WTC11 (cell line): ENCODE measurements at regions not wholly inside any gene's neighbourhood (a gene's known extent, or its start where the extent isn't known, plus 50 kb on each side); places are given as distances from the start of the nearest gene placed in this dataset.

ENCODE experiments used
- ATAC-seq: fragments of 200-7000 bp; cut with Tn5 transposase; 2 replicates; pipeline ENCODE4 v1.10.0; 2021; ENCODE audit warnings: mild to moderate bottlenecking, moderate library complexity
- CTCF ChIA-PET: fragments of 300-600 bp; sonication (Branson Sonifier 250); formaldehyde crosslinking; loops from one replicate; lab custom pipeline; 2021; ENCODE audit warnings: antibody characterized with exemption; lab: Charles Lee
- POLR2A ChIA-PET: fragments of 350-600 bp; sonication (Branson Sonifier 250); formaldehyde crosslinking; loops from one replicate; lab custom pipeline; 2021; ENCODE audit warnings: antibody characterized with exemption; lab: Charles Lee
- DNase-seq: peaks from one replicate; pipeline ENCODE4 v3.0.0; 2021; ENCODE audit warnings: low spot score
- H3K27ac Mint-ChIP-seq: 2 replicates; pipeline ENCODE4 v1.8.0; 2021; ENCODE audit warnings: mixed read lengths
- H3K27me3 Mint-ChIP-seq: 2 replicates; pipeline ENCODE4 v1.8.0; 2021; ENCODE audit warnings: low read depth, mild to moderate bottlenecking, moderate library complexity, mixed read lengths
- H3K36me3 Mint-ChIP-seq: 2 replicates; pipeline ENCODE4 v1.8.0; 2021; ENCODE audit warnings: mixed read lengths
- H3K4me1 Mint-ChIP-seq: 2 replicates; pipeline ENCODE4 v1.8.0; 2022; ENCODE audit warnings: mixed read lengths
- H3K4me3 Mint-ChIP-seq: 2 replicates; pipeline ENCODE4 v1.8.0; 2021; ENCODE audit warnings: mild to moderate bottlenecking, moderate library complexity, mixed read lengths
- H3K9me3 Mint-ChIP-seq: 2 replicates; pipeline ENCODE4 v1.8.0; 2021; ENCODE audit warnings: mixed read lengths
- FOXK1 ChIP-seq: sonication (generic); formaldehyde crosslinking; IDR thresholded peaks from 2 replicates; pipeline ENCODE4 v1.8.0; 2022; ENCODE audit warnings: mild to moderate bottlenecking, moderate library complexity, missing genetic modification reagents
- FOXP1 ChIP-seq: sonication (generic); formaldehyde crosslinking; IDR thresholded peaks from 2 replicates; pipeline ENCODE4 v1.8.0; 2022; ENCODE audit warnings: missing genetic modification reagents, mild to moderate bottlenecking, moderate library complexity, borderline replicate concordance
- MYBL2 ChIP-seq: sonication (generic); formaldehyde crosslinking; IDR thresholded peaks from 2 replicates; pipeline ENCODE4 v1.8.1; 2023; ENCODE audit warnings: mild to moderate bottlenecking, moderate library complexity, missing genetic modification reagents
- NFATC4 ChIP-seq: fragments of 250-450 bp; sonication (Bioruptor Pico); IDR thresholded peaks from 2 replicates; pipeline ENCODE4 v1.9.0; 2021; ENCODE audit warnings: mild to moderate bottlenecking
- SMAD3 ChIP-seq: sonication (generic); formaldehyde crosslinking; IDR thresholded peaks from 2 replicates; pipeline ENCODE4 v1.8.0; 2022; ENCODE audit warnings: missing genetic modification reagents, mild to moderate bottlenecking, borderline replicate concordance
- TCF7 ChIP-seq: sonication (generic); formaldehyde crosslinking; IDR thresholded peaks from 2 replicates; pipeline ENCODE4 v1.8.0; 2022; ENCODE audit warnings: mild to moderate bottlenecking, low read depth, missing genetic modification reagents, moderate library complexity
- TF ChIP-seq, protein P1 (sequence below): fragments of 250-450 bp; sonication (Bioruptor Pico); IDR thresholded peaks from 2 replicates; pipeline ENCODE4 v1.8.0; 2021; ENCODE audit warnings: mild to moderate bottlenecking
- TF ChIP-seq, protein P2 (sequence below): sonication (generic); formaldehyde crosslinking; IDR thresholded peaks from 2 replicates; pipeline ENCODE4 v1.8.1; 2023; ENCODE audit warnings: mild to moderate bottlenecking, moderate library complexity, missing genetic modification reagents
- TF ChIP-seq, protein P3 (sequence below): sonication (generic); formaldehyde crosslinking; IDR thresholded peaks from 2 replicates; pipeline ENCODE4 v1.8.1; 2022; ENCODE audit warnings: low read depth, mild to moderate bottlenecking, moderate library complexity, missing genetic modification reagents, borderline replicate concordance
- TF ChIP-seq, protein P4 (sequence below): fragments of 250-450 bp; sonication (Bioruptor Pico); IDR thresholded peaks from 2 replicates; pipeline ENCODE4 v1.9.0; 2021; ENCODE audit warnings: mild to moderate bottlenecking
- TF ChIP-seq, protein P5 (sequence below): sonication (generic); formaldehyde crosslinking; IDR thresholded peaks from 2 replicates; pipeline ENCODE4 v1.8.1; 2023; ENCODE audit warnings: mild to moderate bottlenecking, missing genetic modification reagents, moderate library complexity
- TF ChIP-seq, protein P6 (sequence below): sonication (generic); formaldehyde crosslinking; IDR thresholded peaks from 2 replicates; pipeline ENCODE4 v1.8.1; 2022; ENCODE audit warnings: mild to moderate bottlenecking, moderate library complexity, missing genetic modification reagents
- TF ChIP-seq, protein P7 (sequence below): sonication (generic); formaldehyde crosslinking; IDR thresholded peaks from 2 replicates; pipeline ENCODE4 v1.8.1; 2023; ENCODE audit warnings: mild to moderate bottlenecking, missing genetic modification reagents, moderate library complexity
- TF ChIP-seq, protein P8 (sequence below): sonication (generic); formaldehyde crosslinking; conservative IDR thresholded peaks from 2 replicates; pipeline ENCODE4 v1.8.1; 2023; ENCODE audit warnings: mild to moderate bottlenecking, low read depth, missing genetic modification reagents, moderate library complexity
- TF ChIP-seq, protein P9 (sequence below): fragments of 250-450 bp; sonication (Bioruptor Pico); IDR thresholded peaks from 2 replicates; pipeline ENCODE4 v1.9.0; 2021; ENCODE audit warnings: mild to moderate bottlenecking
- TF ChIP-seq, protein P10 (sequence below): sonication (generic); formaldehyde crosslinking; IDR thresholded peaks from 2 replicates; pipeline ENCODE4 v1.8.0; 2022; ENCODE audit warnings: missing genetic modification reagents

DNA sequence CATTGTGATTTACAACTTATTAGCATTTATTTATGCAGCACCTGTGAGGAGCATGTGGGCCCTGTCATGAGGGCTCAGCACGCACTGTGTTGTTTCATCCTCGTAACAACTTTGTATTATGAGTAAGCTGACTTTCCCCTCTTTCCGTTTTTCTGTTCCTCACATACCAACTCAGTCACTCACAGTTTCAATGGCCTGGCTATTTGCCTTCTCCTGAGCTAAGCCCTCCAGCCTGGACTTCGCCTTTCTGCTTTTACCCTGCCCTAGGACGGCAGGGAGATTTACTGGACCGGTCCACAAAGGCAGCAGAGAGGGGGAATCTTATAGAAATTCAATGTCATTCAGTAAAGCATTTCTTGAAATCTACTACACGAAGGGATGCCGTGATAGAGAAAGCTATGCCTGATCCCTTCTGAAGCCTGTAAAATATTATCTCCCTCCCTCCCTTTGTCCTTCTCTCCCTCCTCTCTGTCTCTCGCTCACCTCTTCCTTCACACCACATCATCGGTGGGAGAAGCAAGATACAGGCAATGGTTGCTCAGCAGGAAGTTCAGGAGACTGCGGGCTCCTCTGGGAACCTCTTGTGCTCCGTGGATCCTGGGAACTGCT is 219.2 kb upstream of the TBX3 start (continued):
- TF ChIP-seq, protein P1, sequence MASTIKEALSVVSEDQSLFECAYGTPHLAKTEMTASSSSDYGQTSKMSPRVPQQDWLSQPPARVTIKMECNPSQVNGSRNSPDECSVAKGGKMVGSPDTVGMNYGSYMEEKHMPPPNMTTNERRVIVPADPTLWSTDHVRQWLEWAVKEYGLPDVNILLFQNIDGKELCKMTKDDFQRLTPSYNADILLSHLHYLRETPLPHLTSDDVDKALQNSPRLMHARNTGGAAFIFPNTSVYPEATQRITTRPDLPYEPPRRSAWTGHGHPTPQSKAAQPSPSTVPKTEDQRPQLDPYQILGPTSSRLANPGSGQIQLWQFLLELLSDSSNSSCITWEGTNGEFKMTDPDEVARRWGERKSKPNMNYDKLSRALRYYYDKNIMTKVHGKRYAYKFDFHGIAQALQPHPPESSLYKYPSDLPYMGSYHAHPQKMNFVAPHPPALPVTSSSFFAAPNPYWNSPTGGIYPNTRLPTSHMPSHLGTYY (CRISPR knock-in tag): no peak
- TF ChIP-seq, protein P2, sequence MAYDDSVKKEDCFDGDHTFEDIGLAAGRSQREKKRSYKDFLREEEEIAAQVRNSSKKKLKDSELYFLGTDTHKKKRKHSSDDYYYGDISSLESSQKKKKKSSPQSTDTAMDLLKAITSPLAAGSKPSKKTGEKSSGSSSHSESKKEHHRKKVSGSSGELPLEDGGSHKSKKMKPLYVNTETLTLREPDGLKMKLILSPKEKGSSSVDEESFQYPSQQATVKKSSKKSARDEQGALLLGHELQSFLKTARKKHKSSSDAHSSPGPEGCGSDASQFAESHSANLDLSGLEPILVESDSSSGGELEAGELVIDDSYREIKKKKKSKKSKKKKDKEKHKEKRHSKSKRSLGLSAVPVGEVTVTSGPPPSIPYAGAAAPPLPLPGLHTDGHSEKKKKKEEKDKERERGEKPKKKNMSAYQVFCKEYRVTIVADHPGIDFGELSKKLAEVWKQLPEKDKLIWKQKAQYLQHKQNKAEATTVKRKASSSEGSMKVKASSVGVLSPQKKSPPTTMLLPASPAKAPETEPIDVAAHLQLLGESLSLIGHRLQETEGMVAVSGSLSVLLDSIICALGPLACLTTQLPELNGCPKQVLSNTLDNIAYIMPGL (CRISPR knock-in tag): no peak
- TF ChIP-seq, protein P3, sequence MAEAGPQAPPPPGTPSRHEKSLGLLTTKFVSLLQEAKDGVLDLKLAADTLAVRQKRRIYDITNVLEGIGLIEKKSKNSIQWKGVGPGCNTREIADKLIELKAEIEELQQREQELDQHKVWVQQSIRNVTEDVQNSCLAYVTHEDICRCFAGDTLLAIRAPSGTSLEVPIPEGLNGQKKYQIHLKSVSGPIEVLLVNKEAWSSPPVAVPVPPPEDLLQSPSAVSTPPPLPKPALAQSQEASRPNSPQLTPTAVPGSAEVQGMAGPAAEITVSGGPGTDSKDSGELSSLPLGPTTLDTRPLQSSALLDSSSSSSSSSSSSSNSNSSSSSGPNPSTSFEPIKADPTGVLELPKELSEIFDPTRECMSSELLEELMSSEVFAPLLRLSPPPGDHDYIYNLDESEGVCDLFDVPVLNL (CRISPR knock-in tag): no peak

DNA sequence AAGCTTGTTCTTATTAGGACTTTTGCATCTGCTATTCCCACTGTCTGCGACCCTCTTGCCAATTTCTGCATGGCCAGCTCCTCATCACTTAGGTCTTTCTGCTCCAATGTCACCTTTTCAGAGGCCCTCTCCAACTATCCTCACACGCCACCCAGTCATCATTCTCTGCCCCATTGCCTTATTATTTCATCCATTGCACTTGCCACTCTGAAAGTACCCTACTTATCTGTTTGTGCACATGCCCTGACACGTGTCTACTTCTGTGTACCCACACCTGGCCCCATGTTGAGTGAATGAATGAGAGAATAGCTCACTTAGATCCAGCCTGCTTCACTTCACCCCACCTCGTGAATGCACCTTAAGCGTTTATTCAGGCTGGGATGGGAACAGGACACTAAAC is 218.7 kb upstream of the TBX3 start:
- CTCF ChIA-PET: no interaction called here
- no peak overlapping the region for H3K27ac Mint-ChIP-seq
- TF ChIP-seq FOXK1 (CRISPR knock-in tag) (no peak), TCF7 (CRISPR knock-in tag) (no peak), MYBL2 (CRISPR knock-in tag) (no peak), FOXP1 (CRISPR knock-in tag) (no peak), NFATC4 (no peak), SMAD3 (CRISPR knock-in tag) (no peak)
- TF ChIP-seq, protein P4, sequence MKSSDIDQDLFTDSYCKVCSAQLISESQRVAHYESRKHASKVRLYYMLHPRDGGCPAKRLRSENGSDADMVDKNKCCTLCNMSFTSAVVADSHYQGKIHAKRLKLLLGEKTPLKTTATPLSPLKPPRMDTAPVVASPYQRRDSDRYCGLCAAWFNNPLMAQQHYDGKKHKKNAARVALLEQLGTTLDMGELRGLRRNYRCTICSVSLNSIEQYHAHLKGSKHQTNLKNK (CRISPR knock-in tag): no peak
- TF ChIP-seq, protein P5, sequence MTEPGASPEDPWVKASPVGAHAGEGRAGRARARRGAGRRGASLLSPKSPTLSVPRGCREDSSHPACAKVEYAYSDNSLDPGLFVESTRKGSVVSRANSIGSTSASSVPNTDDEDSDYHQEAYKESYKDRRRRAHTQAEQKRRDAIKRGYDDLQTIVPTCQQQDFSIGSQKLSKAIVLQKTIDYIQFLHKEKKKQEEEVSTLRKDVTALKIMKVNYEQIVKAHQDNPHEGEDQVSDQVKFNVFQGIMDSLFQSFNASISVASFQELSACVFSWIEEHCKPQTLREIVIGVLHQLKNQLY (CRISPR knock-in tag): no peak
- TF ChIP-seq, protein P6, sequence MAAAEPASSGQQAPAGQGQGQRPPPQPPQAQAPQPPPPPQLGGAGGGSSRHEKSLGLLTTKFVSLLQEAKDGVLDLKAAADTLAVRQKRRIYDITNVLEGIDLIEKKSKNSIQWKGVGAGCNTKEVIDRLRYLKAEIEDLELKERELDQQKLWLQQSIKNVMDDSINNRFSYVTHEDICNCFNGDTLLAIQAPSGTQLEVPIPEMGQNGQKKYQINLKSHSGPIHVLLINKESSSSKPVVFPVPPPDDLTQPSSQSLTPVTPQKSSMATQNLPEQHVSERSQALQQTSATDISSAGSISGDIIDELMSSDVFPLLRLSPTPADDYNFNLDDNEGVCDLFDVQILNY: no peak
- TF ChIP-seq, protein P7, sequence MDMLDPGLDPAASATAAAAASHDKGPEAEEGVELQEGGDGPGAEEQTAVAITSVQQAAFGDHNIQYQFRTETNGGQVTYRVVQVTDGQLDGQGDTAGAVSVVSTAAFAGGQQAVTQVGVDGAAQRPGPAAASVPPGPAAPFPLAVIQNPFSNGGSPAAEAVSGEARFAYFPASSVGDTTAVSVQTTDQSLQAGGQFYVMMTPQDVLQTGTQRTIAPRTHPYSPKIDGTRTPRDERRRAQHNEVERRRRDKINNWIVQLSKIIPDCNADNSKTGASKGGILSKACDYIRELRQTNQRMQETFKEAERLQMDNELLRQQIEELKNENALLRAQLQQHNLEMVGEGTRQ (CRISPR knock-in tag): no peak
- TF ChIP-seq, protein P8, sequence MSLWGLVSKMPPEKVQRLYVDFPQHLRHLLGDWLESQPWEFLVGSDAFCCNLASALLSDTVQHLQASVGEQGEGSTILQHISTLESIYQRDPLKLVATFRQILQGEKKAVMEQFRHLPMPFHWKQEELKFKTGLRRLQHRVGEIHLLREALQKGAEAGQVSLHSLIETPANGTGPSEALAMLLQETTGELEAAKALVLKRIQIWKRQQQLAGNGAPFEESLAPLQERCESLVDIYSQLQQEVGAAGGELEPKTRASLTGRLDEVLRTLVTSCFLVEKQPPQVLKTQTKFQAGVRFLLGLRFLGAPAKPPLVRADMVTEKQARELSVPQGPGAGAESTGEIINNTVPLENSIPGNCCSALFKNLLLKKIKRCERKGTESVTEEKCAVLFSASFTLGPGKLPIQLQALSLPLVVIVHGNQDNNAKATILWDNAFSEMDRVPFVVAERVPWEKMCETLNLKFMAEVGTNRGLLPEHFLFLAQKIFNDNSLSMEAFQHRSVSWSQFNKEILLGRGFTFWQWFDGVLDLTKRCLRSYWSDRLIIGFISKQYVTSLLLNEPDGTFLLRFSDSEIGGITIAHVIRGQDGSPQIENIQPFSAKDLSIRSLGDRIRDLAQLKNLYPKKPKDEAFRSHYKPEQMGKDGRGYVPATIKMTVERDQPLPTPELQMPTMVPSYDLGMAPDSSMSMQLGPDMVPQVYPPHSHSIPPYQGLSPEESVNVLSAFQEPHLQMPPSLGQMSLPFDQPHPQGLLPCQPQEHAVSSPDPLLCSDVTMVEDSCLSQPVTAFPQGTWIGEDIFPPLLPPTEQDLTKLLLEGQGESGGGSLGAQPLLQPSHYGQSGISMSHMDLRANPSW (CRISPR knock-in tag): no peak
- TF ChIP-seq, protein P9, sequence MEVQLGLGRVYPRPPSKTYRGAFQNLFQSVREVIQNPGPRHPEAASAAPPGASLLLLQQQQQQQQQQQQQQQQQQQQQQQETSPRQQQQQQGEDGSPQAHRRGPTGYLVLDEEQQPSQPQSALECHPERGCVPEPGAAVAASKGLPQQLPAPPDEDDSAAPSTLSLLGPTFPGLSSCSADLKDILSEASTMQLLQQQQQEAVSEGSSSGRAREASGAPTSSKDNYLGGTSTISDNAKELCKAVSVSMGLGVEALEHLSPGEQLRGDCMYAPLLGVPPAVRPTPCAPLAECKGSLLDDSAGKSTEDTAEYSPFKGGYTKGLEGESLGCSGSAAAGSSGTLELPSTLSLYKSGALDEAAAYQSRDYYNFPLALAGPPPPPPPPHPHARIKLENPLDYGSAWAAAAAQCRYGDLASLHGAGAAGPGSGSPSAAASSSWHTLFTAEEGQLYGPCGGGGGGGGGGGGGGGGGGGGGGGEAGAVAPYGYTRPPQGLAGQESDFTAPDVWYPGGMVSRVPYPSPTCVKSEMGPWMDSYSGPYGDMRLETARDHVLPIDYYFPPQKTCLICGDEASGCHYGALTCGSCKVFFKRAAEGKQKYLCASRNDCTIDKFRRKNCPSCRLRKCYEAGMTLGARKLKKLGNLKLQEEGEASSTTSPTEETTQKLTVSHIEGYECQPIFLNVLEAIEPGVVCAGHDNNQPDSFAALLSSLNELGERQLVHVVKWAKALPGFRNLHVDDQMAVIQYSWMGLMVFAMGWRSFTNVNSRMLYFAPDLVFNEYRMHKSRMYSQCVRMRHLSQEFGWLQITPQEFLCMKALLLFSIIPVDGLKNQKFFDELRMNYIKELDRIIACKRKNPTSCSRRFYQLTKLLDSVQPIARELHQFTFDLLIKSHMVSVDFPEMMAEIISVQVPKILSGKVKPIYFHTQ: no peak
- TF ChIP-seq, protein P10, sequence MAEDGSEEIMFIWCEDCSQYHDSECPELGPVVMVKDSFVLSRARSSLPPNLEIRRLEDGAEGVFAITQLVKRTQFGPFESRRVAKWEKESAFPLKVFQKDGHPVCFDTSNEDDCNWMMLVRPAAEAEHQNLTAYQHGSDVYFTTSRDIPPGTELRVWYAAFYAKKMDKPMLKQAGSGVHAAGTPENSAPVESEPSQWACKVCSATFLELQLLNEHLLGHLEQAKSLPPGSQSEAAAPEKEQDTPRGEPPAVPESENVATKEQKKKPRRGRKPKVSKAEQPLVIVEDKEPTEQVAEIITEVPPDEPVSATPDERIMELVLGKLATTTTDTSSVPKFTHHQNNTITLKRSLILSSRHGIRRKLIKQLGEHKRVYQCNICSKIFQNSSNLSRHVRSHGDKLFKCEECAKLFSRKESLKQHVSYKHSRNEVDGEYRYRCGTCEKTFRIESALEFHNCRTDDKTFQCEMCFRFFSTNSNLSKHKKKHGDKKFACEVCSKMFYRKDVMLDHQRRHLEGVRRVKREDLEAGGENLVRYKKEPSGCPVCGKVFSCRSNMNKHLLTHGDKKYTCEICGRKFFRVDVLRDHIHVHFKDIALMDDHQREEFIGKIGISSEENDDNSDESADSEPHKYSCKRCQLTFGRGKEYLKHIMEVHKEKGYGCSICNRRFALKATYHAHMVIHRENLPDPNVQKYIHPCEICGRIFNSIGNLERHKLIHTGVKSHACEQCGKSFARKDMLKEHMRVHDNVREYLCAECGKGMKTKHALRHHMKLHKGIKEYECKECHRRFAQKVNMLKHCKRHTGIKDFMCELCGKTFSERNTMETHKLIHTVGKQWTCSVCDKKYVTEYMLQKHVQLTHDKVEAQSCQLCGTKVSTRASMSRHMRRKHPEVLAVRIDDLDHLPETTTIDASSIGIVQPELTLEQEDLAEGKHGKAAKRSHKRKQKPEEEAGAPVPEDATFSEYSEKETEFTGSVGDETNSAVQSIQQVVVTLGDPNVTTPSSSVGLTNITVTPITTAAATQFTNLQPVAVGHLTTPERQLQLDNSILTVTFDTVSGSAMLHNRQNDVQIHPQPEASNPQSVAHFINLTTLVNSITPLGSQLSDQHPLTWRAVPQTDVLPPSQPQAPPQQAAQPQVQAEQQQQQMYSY: no peak
- no peaks in the 10 kb centered on the region for H3K36me3 Mint-ChIP-seq
- no peaks in the 10 kb centered on the region for H3K4me1 Mint-ChIP-seq
- no peaks in the 10 kb centered on the region for H3K27me3 Mint-ChIP-seq
- POLR2A ChIA-PET: no interaction called here
- no peak overlapping the region for H3K4me3 Mint-ChIP-seq
- DNase-seq (no peak), ATAC-seq (no peak)
- H3K9me3 Mint-ChIP-seq: no peaks in the 10 kb centered on the region
